GM23338 (cell line): ENCODE measurements at regions not wholly inside any gene's neighbourhood (a gene's known extent, or its start where the extent isn't known, plus 50 kb on each side); places are given as distances from the start of the nearest gene placed in this dataset.

ENCODE experiments used
- ATAC-seq: fragments of 200-7000 bp; cut with Tn5 transposase; 3 replicates; pipeline ENCODE4 v1.9.1; 2020
- DNase-seq: peaks from one replicate; pipeline ENCODE4 v3.0.0-alpha.2; 2015; ENCODE audit warnings: low spot score
- H2AFZ ChIP-seq: fragments of 200-600 bp; sonication (generic); 2 replicates; pipeline ENCODE4 v1.8.0; 2016; ENCODE audit warnings: antibody characterized with exemption, mild to moderate bottlenecking, moderate library complexity
- H3F3A ChIP-seq: fragments of 200-600 bp; sonication (generic); replicated peaks from 2 replicates; pipeline ENCODE4 v1.8.0; 2017; ENCODE audit warnings: antibody characterized with exemption, mixed run types, low read depth
- H3K27ac ChIP-seq: fragments of 200-600 bp; sonication (generic); 2 replicates; pipeline ENCODE4 v1.6.1; 2016; ENCODE audit warnings: low read depth
- H3K27me3 ChIP-seq: fragments of 200-600 bp; sonication (generic); 2 replicates; pipeline ENCODE4 v1.8.0; 2016; ENCODE audit warnings: mild to moderate bottlenecking, mixed run types, moderate library complexity; ENCODE audit not compliant: insufficient read depth
- H3K36me3 ChIP-seq: fragments of 200-600 bp; sonication (generic); 2 replicates; pipeline ENCODE4 v1.8.0; 2016; ENCODE audit warnings: mild to moderate bottlenecking; ENCODE audit not compliant: insufficient read depth
- H3K4me1 ChIP-seq: fragments of 200-600 bp; sonication (generic); 2 replicates; pipeline ENCODE4 v1.8.0; 2016; ENCODE audit warnings: mild to moderate bottlenecking, moderate library complexity; ENCODE audit not compliant: insufficient read depth
- H3K4me2 ChIP-seq: fragments of 200-600 bp; sonication (generic); 2 replicates; pipeline ENCODE4 v1.7.1; 2017; ENCODE audit warnings: mixed run types
- H3K4me3 ChIP-seq: fragments of 200-600 bp; sonication (generic); 2 replicates; pipeline ENCODE4 v1.6.1; 2016; ENCODE audit warnings: mixed run types
- H3K79me2 ChIP-seq: fragments of 200-600 bp; sonication (generic); replicated peaks from 2 replicates; pipeline ENCODE4 v1.8.0; 2017; ENCODE audit warnings: mild to moderate bottlenecking; ENCODE audit not compliant: insufficient read depth
- H3K9me2 ChIP-seq: fragments of 200-600 bp; sonication (generic); 2 replicates; pipeline ENCODE4 v1.8.0; 2017; ENCODE audit not compliant: insufficient read depth
- H4K20me1 ChIP-seq: fragments of 200-600 bp; sonication (generic); replicated peaks from 2 replicates; pipeline ENCODE4 v1.8.0; 2017; ENCODE audit warnings: mild to moderate bottlenecking; ENCODE audit not compliant: insufficient read depth
- H3K27ac Mint-ChIP-seq: 2 replicates; pipeline ENCODE4 v1.8.0; 2020; ENCODE audit warnings: inconsistent platforms, mild to moderate bottlenecking, moderate library complexity, mixed read lengths
- H3K27me3 Mint-ChIP-seq: 3 replicates; pipeline ENCODE4 v1.8.0; 2022; ENCODE audit warnings: low read depth, mild to moderate bottlenecking, moderate library complexity, mixed read lengths, inconsistent platforms; ENCODE audit not compliant: insufficient read depth, poor library complexity
- H3K36me3 Mint-ChIP-seq: 3 replicates; pipeline ENCODE4 v1.8.0; 2021; ENCODE audit warnings: low read depth, mild to moderate bottlenecking, inconsistent platforms, moderate library complexity, mixed read lengths
- H3K4me1 Mint-ChIP-seq: 3 replicates; pipeline ENCODE4 v1.8.0; 2020; ENCODE audit warnings: mild to moderate bottlenecking, inconsistent platforms, mixed read lengths
- H3K4me3 Mint-ChIP-seq: 3 replicates; pipeline ENCODE4 v1.8.0; 2021; ENCODE audit warnings: moderate library complexity, mild to moderate bottlenecking, inconsistent platforms, mixed read lengths
- H3K9me3 Mint-ChIP-seq: 3 replicates; pipeline ENCODE4 v1.8.0; 2020; ENCODE audit warnings: moderate library complexity, mild to moderate bottlenecking, inconsistent platforms, mixed read lengths
- CREB1 ChIP-seq: fragments of 250-450 bp; sonication (Bioruptor Pico); IDR thresholded peaks from 2 replicates; pipeline ENCODE4 v1.5.0; 2020; ENCODE audit warnings: low read depth, mild to moderate bottlenecking, moderate library complexity
- EZH2 ChIP-seq: fragments of 200-600 bp; sonication (generic); IDR thresholded peaks from one replicate; pipeline ENCODE4 v1.8.0; 2017; ENCODE audit warnings: antibody characterized with exemption, mild to moderate bottlenecking, low read depth; ENCODE audit not compliant: unreplicated experiment
- EZH2phosphoT487 ChIP-seq: fragments of 200-600 bp; sonication (generic); IDR thresholded peaks from one replicate; pipeline ENCODE4 v1.8.1; 2018; ENCODE audit warnings: antibody characterized with exemption; ENCODE audit not compliant: unreplicated experiment
- JUNB ChIP-seq: IDR thresholded peaks from one replicate; pipeline ENCODE4 v1.6.1; 2016; ENCODE audit warnings: antibody characterized with exemption; ENCODE audit not compliant: unreplicated experiment
- NANOG ChIP-seq: IDR thresholded peaks from 2 replicates; pipeline ENCODE4 v1.6.1; 2016; ENCODE audit warnings: antibody characterized with exemption, borderline replicate concordance
- POLR2AphosphoS5 ChIP-seq: IDR thresholded peaks from 2 replicates; pipeline ENCODE4 v1.6.1; 2016; ENCODE audit warnings: antibody characterized with exemption, low read depth
- STAT1 ChIP-seq: IDR thresholded peaks from one replicate; pipeline ENCODE4 v1.6.1; 2016; ENCODE audit warnings: antibody characterized with exemption; ENCODE audit not compliant: unreplicated experiment
- ZNF114 ChIP-seq: fragments of 250-450 bp; sonication (Bioruptor Pico); IDR thresholded peaks from 2 replicates; pipeline ENCODE4 v1.5.0; 2020; ENCODE audit warnings: mild to moderate bottlenecking, moderate library complexity
- ZNF331 ChIP-seq: fragments of 250-450 bp; sonication (Bioruptor Pico); IDR thresholded peaks from 2 replicates; pipeline ENCODE4 v1.5.0; 2020; ENCODE audit warnings: low read depth, mild to moderate bottlenecking, moderate library complexity
- TF ChIP-seq, protein P1 (sequence below): IDR thresholded peaks from one replicate; pipeline ENCODE4 v1.6.1; 2018; ENCODE audit warnings: antibody characterized with exemption; ENCODE audit not compliant: unreplicated experiment
- TF ChIP-seq, protein P2 (sequence below): fragments of 250-450 bp; sonication (Bioruptor Pico); IDR thresholded peaks from 2 replicates; pipeline ENCODE4 v1.5.0; 2020; ENCODE audit warnings: mild to moderate bottlenecking, moderate library complexity
- TF ChIP-seq, protein P3 (sequence below): IDR thresholded peaks from 2 replicates; pipeline ENCODE4 v1.6.1; 2016; ENCODE audit warnings: antibody characterized with exemption
- TF ChIP-seq, protein P4 (sequence below), 2 experiments: fragments of 200-600 bp in 1 of 2; sonication (generic) in 1 of 2; conservative IDR thresholded peaks; 2 replicates each; pipeline versions ENCODE4 v1.5.1 to v1.6.1; 2016 to 2017; ENCODE audit warnings: antibody characterized with exemption in 2 of 2, low read depth in 2 of 2, mild to moderate bottlenecking in 2 of 2, moderate library complexity in 1 of 2

DNA sequence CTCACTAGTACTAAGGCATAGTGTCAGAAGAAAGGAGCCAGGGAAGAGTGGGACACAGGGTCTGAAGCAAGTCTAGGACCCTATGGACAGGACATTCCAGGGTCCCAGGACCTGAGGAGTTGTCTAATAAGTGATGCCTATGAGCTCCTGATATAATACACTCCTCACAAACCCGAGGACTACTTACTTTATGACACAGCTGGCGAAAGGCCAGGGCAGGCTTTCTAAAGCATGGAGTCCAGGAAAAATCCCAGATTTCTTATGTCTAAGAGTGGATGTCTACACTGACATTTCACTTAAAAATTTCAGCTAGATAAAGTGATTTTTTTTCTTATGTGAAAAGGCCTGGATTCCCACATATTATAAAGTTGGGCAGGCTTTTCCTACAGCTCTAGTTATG, 502.2 kb upstream of the SETBP1 start:
- Mint-ChIP-seq H3K4me1 (peaks cover 7% of the 10 kb centered on the region; the same call in 2 of the 3 replicates), H3K27ac (no peak overlapping the region), H3K4me3 (no peak overlapping the region), H3K36me3 (no peaks in the 10 kb centered on the region), H3K27me3 (no peaks in the 10 kb centered on the region), H3K9me3 (no peaks in the 10 kb centered on the region)
- no peaks in the 10 kb centered on the region for H4K20me1 ChIP-seq
- peaks cover 3% of the 10 kb centered on the region; the same call in 1 of the 2 replicates for H3K9me2 ChIP-seq
- H2AFZ ChIP-seq = no peak overlapping the region
- TF ChIP-seq, protein P1, sequence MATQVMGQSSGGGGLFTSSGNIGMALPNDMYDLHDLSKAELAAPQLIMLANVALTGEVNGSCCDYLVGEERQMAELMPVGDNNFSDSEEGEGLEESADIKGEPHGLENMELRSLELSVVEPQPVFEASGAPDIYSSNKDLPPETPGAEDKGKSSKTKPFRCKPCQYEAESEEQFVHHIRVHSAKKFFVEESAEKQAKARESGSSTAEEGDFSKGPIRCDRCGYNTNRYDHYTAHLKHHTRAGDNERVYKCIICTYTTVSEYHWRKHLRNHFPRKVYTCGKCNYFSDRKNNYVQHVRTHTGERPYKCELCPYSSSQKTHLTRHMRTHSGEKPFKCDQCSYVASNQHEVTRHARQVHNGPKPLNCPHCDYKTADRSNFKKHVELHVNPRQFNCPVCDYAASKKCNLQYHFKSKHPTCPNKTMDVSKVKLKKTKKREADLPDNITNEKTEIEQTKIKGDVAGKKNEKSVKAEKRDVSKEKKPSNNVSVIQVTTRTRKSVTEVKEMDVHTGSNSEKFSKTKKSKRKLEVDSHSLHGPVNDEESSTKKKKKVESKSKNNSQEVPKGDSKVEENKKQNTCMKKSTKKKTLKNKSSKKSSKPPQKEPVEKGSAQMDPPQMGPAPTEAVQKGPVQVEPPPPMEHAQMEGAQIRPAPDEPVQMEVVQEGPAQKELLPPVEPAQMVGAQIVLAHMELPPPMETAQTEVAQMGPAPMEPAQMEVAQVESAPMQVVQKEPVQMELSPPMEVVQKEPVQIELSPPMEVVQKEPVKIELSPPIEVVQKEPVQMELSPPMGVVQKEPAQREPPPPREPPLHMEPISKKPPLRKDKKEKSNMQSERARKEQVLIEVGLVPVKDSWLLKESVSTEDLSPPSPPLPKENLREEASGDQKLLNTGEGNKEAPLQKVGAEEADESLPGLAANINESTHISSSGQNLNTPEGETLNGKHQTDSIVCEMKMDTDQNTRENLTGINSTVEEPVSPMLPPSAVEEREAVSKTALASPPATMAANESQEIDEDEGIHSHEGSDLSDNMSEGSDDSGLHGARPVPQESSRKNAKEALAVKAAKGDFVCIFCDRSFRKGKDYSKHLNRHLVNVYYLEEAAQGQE = no peak
- TF ChIP-seq NANOG (no peak), CREB1 (CRISPR knock-in tag) (no peak), POLR2AphosphoS5 (no peak), STAT1 (no peak), EZH2 (no peak), JUNB (no peak), ZNF114 (CRISPR knock-in tag) (no peak), EZH2phosphoT487 (no peak), ZNF331 (CRISPR knock-in tag) (no peak)
- TF ChIP-seq, protein P2, sequence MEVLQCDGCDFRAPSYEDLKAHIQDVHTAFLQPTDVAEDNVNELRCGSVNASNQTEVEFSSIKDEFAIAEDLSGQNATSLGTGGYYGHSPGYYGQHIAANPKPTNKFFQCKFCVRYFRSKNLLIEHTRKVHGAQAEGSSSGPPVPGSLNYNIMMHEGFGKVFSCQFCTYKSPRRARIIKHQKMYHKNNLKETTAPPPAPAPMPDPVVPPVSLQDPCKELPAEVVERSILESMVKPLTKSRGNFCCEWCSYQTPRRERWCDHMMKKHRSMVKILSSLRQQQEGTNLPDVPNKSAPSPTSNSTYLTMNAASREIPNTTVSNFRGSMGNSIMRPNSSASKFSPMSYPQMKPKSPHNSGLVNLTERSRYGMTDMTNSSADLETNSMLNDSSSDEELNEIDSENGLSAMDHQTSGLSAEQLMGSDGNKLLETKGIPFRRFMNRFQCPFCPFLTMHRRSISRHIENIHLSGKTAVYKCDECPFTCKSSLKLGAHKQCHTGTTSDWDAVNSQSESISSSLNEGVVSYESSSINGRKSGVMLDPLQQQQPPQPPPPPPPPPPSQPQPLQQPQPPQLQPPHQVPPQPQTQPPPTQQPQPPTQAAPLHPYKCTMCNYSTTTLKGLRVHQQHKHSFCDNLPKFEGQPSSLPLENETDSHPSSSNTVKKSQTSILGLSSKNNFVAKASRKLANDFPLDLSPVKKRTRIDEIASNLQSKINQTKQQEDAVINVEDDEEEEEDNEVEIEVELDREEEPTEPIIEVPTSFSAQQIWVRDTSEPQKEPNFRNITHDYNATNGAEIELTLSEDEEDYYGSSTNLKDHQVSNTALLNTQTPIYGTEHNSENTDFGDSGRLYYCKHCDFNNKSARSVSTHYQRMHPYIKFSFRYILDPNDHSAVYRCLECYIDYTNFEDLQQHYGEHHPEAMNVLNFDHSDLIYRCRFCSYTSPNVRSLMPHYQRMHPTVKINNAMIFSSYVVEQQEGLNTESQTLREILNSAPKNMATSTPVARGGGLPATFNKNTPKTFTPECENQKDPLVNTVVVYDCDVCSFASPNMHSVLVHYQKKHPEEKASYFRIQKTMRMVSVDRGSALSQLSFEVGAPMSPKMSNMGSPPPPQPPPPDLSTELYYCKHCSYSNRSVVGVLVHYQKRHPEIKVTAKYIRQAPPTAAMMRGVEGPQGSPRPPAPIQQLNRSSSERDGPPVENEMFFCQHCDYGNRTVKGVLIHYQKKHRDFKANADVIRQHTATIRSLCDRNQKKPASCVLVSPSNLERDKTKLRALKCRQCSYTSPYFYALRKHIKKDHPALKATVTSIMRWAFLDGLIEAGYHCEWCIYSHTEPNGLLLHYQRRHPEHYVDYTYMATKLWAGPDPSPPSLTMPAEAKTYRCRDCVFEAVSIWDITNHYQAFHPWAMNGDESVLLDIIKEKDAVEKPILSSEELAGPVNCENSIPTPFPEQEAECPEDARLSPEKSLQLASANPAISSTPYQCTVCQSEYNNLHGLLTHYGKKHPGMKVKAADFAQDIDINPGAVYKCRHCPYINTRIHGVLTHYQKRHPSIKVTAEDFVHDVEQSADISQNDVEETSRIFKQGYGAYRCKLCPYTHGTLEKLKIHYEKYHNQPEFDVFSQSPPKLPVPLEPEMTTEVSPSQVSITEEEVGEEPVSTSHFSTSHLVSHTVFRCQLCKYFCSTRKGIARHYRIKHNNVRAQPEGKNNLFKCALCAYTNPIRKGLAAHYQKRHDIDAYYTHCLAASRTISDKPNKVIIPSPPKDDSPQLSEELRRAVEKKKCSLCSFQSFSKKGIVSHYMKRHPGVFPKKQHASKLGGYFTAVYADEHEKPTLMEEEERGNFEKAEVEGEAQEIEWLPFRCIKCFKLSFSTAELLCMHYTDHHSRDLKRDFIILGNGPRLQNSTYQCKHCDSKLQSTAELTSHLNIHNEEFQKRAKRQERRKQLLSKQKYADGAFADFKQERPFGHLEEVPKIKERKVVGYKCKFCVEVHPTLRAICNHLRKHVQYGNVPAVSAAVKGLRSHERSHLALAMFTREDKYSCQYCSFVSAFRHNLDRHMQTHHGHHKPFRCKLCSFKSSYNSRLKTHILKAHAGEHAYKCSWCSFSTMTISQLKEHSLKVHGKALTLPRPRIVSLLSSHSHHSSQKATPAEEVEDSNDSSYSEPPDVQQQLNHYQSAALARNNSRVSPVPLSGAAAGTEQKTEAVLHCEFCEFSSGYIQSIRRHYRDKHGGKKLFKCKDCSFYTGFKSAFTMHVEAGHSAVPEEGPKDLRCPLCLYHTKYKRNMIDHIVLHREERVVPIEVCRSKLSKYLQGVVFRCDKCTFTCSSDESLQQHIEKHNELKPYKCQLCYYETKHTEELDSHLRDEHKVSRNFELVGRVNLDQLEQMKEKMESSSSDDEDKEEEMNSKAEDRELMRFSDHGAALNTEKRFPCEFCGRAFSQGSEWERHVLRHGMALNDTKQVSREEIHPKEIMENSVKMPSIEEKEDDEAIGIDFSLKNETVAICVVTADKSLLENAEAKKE (CRISPR knock-in tag) = no peak
- TF ChIP-seq, protein P3, sequence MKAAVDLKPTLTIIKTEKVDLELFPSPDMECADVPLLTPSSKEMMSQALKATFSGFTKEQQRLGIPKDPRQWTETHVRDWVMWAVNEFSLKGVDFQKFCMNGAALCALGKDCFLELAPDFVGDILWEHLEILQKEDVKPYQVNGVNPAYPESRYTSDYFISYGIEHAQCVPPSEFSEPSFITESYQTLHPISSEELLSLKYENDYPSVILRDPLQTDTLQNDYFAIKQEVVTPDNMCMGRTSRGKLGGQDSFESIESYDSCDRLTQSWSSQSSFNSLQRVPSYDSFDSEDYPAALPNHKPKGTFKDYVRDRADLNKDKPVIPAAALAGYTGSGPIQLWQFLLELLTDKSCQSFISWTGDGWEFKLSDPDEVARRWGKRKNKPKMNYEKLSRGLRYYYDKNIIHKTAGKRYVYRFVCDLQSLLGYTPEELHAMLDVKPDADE = no peak
- TF ChIP-seq, protein P4, sequence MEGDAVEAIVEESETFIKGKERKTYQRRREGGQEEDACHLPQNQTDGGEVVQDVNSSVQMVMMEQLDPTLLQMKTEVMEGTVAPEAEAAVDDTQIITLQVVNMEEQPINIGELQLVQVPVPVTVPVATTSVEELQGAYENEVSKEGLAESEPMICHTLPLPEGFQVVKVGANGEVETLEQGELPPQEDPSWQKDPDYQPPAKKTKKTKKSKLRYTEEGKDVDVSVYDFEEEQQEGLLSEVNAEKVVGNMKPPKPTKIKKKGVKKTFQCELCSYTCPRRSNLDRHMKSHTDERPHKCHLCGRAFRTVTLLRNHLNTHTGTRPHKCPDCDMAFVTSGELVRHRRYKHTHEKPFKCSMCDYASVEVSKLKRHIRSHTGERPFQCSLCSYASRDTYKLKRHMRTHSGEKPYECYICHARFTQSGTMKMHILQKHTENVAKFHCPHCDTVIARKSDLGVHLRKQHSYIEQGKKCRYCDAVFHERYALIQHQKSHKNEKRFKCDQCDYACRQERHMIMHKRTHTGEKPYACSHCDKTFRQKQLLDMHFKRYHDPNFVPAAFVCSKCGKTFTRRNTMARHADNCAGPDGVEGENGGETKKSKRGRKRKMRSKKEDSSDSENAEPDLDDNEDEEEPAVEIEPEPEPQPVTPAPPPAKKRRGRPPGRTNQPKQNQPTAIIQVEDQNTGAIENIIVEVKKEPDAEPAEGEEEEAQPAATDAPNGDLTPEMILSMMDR (conservative IDR thresholded peaks at IDR 0.05; ENCODE audit: low read depth in 2 of 2) = no peak
- DNase-seq (no peak), ATAC-seq (no peak)
- no peak overlapping the region for H3K4me2 ChIP-seq
- no peaks in the 10 kb centered on the region for H3K79me2 ChIP-seq
- no peaks in the 10 kb centered on the region for H3F3A ChIP-seq
- no peaks in the 10 kb centered on the region for H3K27me3 ChIP-seq
- H3K27ac ChIP-seq = no peak overlapping the region
- no peaks in the 10 kb centered on the region for H3K4me1 ChIP-seq
- H3K4me3 ChIP-seq = no peak overlapping the region
- H3K36me3 ChIP-seq = no peaks in the 10 kb centered on the region
